Activated CD8-positive, alpha-beta T cell treated with anti-CD3 and anti-CD28 coated beads for 36 hours (primary cell): ENCODE measurements at regions not wholly inside any gene's neighbourhood (a gene's known extent, or its start where the extent isn't known, plus 50 kb on each side); places are given as distances from the start of the nearest gene placed in this dataset.

ENCODE experiments used
- ATAC-seq: fragments of 200-7000 bp; cut with Tn5 transposase; one replicate; pipeline ENCODE4 v1.10.0; 2021; ENCODE audit warnings: mild to moderate bottlenecking, moderate library complexity
- CTCF ChIA-PET: fragments of 350-600 bp; sonication (Branson Sonifier 250); formaldehyde crosslinking; loops from one replicate; lab custom pipeline; 2021; ENCODE audit warnings: antibody characterized with exemption; lab: Charles Lee
- POLR2A ChIA-PET: fragments of 350-600 bp; sonication (Branson Sonifier 250); formaldehyde crosslinking; loops from one replicate; lab custom pipeline; 2021; ENCODE audit warnings: antibody characterized with exemption; lab: Charles Lee
- DNase-seq: peaks from one replicate; pipeline ENCODE4 v3.0.0-alpha.2; 2020
- H3K27ac Mint-ChIP-seq: one replicate; pipeline ENCODE4 v1.8.0; 2021; ENCODE audit warnings: mild to moderate bottlenecking, mixed read lengths
- H3K27me3 Mint-ChIP-seq: one replicate; pipeline ENCODE4 v1.8.0; 2021; ENCODE audit warnings: mixed read lengths
- H3K36me3 Mint-ChIP-seq: one replicate; pipeline ENCODE4 v1.8.0; 2021; ENCODE audit warnings: low read depth, mixed read lengths
- H3K4me1 Mint-ChIP-seq: one replicate; pipeline ENCODE4 v1.8.0; 2021; ENCODE audit warnings: low read depth, mixed read lengths
- H3K4me3 Mint-ChIP-seq: one replicate; pipeline ENCODE4 v1.8.0; 2021; ENCODE audit warnings: mild to moderate bottlenecking, moderate library complexity, mixed read lengths
- H3K9me3 Mint-ChIP-seq: one replicate; pipeline ENCODE4 v1.8.0; 2021; ENCODE audit warnings: mixed read lengths
- CTCF ChIP-seq: fragments of 200-600 bp; IDR thresholded peaks from one replicate; pipeline ENCODE4 v1.8.0; 2022; ENCODE audit warnings: antibody characterized with exemption, mild to moderate bottlenecking
- intact Hi-C: fragments of 100-400 bp; cut with micrococcal nuclease; formaldehyde crosslinking; loops from one replicate; pipeline ENCODE4 v1.10.0; 2022

DNA sequence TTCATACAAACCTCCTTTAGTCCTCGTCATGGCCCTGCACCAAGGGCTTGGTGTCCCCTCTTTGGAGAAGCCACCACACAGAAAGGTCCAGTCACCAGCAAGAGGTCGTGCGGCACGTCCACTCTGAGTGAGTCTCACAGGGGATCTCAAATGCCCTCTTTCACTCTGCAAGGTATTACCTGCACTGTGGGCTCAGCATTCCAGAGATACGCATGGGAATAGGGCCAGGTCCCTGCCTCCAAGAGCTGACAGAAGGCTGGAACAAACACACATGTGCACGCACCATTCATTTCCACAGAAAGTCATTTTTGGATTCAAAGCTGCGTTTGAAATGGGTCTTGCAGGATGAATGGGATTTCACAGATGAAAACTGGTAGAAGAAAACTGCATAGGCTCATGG, 50.4 kb upstream of the TJP1 start:
- CTCF ChIA-PET, result no interaction called here
- H3K36me3 Mint-ChIP-seq, result no peaks in the 10 kb centered on the region
- H3K4me1 Mint-ChIP-seq, result no peaks in the 10 kb centered on the region
- no peak for DNase-seq
- intact Hi-C loops, result no loop called here
- TF ChIP-seq CTCF, result no peak
- no peak for ATAC-seq
- POLR2A ChIA-PET, result no interaction called here
- H3K27ac Mint-ChIP-seq, result no peak overlapping the region
- H3K27me3 Mint-ChIP-seq, result peaks cover 10% of the 10 kb centered on the region
- H3K9me3 Mint-ChIP-seq, result no peaks in the 10 kb centered on the region
- H3K4me3 Mint-ChIP-seq, result no peak overlapping the region
